Spleen (tissue), 11 donors: ENCODE measurements at regions not wholly inside any gene's neighbourhood (a gene's known extent, or its start where the extent isn't known, plus 50 kb on each side); places are given as distances from the start of the nearest gene placed in this dataset.

Experiments used
- DNase-seq: peaks from one replicate; pipeline ENCODE4 v3.0.0-alpha.2; 2020
- H3K27ac ChIP-seq, 8 donors: fragments of 200-600 bp; sonication (generic) in 7 of 8; 1 replicate in 4 of 8; 2 replicates in 4 of 8; pipeline versions ENCODE4 v1.5.0 to v1.8.0; 2016 to 2021; ENCODE audit warnings: inconsistent platforms in 4 of 8, mild to moderate bottlenecking in 4 of 8, moderate library complexity in 1 of 8
- H3K27me3 ChIP-seq, 7 donors: fragments of 200-600 bp; sonication (generic) in 6 of 7; replicated peaks in 1 of 7; 1 replicate in 4 of 7; 2 replicates in 3 of 7; pipeline versions ENCODE4 v1.5.0 to v1.8.0; 2016 to 2021; ENCODE audit warnings: inconsistent platforms in 3 of 7, mild to moderate bottlenecking in 1 of 7
- H3K36me3 ChIP-seq, 6 donors: fragments of 200-600 bp; sonication (generic) in 5 of 6; 1 replicate in 4 of 6; 2 replicates in 2 of 6; pipeline versions ENCODE4 v1.5.0 to v1.8.0; 2016 to 2021; ENCODE audit warnings: inconsistent platforms in 2 of 6
- H3K4me1 ChIP-seq, 6 donors: fragments of 200-600 bp; sonication (generic) in 5 of 6; 1 replicate in 3 of 6; 2 replicates in 3 of 6; pipeline versions ENCODE4 v1.5.0 to v1.8.0; 2016 to 2021; ENCODE audit warnings: inconsistent platforms in 3 of 6
- H3K4me3 ChIP-seq, 8 donors: fragments of 200-600 bp; sonication (generic) in 7 of 8; 1 replicate in 4 of 8; 2 replicates in 4 of 8; pipeline versions ENCODE4 v1.5.0 to v1.8.0; 2016 to 2021; ENCODE audit warnings: inconsistent platforms in 4 of 8, mild to moderate bottlenecking in 4 of 8, moderate library complexity in 2 of 8
- H3K9me3 ChIP-seq, 8 donors: fragments of 200-600 bp; sonication (generic) in 7 of 8; 1 replicate in 4 of 8; 2 replicates in 4 of 8; pipeline versions ENCODE4 v1.5.0 to v1.8.0; 2016 to 2021; ENCODE audit warnings: inconsistent platforms in 4 of 8
- POLR2A ChIP-seq, 3 donors: fragments of 450-650 bp; IDR thresholded peaks; one replicate each; pipeline ENCODE4 v1.5.1; 2017; ENCODE audit warnings: antibody characterized with exemption in 3 of 3, mild to moderate bottlenecking in 1 of 3
- POLR2AphosphoS5 ChIP-seq, 3 donors: sonication (generic); formaldehyde crosslinking; IDR thresholded peaks; one replicate each; pipeline ENCODE4 v1.5.1; 2017; ENCODE audit warnings: antibody characterized with exemption in 3 of 3
- WGBS, 5 donors: extraction: QIAGEN DNeasy Blood & Tissue Kit in 3 of 5; methylation state at CpG; one replicate each; pipeline versions ENCODE4 v1.1.5 to v1.1.7; 2013 to 2018; 5-methylcytosine and 5-hydroxymethylcytosine counted together
- intact Hi-C: fragments of 100-400 bp; cut with DNase I; formaldehyde crosslinking; loops from one replicate; pipeline ENCODE4 v1.15.0; 2023; ENCODE audit warnings: low total_unique reads
- TF ChIP-seq, protein P1 (sequence below), 11 experiments: fragments of 200-600 bp in 7 of 11; fragments of 450-650 bp in 4 of 11; sonication (generic) in 4 of 11; IDR thresholded peaks in 8 of 11; conservative IDR thresholded peaks in 3 of 11; 1 replicate in 7 of 11; 2 replicates in 4 of 11; pipeline versions ENCODE4 v1.4.0 to v1.8.0; 2016 to 2021; ENCODE audit warnings: antibody characterized with exemption in 11 of 11, inconsistent platforms in 4 of 11, mild to moderate bottlenecking in 1 of 11
- donor health status: healthy with polysubstance abuse.
- donor health status: DM: no; HTN: no; CAD: no; lungs with moderate emphysema.
- donor health status: DM: no; HTN: no; CAD: no.
- donor health status: Bipolar disorder and iron deficiency.
- donor health status: healthy.
- donor health status: DM: no; HTN: no; CAD: no.
- donor health status: DM: yes; HTN: yes; CAD: no.

DNA sequence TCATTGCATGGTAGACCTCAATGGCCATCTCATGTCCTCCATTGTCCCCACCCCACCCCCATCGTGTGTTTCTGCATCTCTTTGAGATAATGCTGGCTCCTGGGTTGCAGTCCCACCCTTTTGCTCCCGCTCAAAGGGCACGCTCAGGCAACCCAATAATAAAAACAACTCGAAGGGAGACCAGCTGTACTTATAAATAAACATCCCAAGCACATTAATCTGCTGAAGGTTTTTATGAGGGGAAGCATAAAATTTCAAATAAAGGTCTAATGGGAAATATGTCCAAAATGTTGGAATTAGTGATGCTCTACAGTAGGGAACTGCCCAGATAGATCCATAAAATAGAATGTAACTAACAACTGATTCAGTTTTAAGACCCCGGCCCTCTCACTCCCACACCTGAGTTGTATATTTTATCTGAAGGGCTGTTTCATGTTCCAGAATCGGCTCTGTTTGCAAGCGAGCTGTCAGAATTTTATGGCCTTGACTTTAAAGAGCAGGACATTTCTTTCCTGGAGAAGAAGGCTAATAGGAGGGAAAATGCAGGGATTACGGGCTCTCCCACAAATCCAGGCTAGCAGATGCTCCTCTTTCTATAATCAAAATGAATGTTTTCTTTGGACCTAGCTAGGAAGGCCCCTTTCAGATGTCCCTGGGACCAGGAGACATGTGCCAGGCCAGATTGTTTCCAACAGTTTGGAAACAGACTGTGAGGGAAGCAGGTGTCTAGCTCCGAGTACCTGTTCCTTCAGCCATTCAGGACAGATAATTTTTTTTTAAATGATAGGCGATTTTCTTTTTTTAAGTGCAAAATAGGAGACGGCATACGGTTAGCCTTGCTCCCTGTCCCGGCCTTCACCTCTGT lies 103.7 kb downstream of the APOB start:
- no peak for DNase-seq
- intact Hi-C loops = no loop called here

DNA sequence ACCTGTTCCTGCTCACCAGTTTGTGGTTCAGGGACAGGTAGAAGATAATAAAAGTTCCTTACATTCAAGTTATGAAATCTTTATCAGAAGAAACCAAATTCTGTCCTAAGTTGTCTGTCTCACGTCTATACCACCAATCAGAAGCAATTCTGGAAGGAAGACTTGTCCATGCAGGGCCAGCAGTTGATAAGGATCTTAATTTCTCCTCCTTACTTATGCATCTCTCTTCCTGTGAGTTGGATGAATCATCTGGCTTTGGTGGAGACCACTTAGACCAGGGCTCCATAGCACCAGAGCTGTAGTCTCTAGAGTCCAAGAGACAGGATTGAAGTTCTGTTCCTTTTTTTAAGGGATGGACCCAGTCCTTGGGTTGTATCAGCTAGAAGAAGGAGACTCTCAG lies 106.5 kb downstream of the APOB start:
- DNase-seq = no peak
- 52 to 71% (median 65%) methylated on average over 1 of the region's 1 CpG for WGBS, 5 donors
- TF ChIP-seq POLR2A (IDR thresholded peaks at IDR 0.05) (no peak), POLR2AphosphoS5 (IDR thresholded peaks at IDR 0.05) (no peak)
- TF ChIP-seq, protein P1, sequence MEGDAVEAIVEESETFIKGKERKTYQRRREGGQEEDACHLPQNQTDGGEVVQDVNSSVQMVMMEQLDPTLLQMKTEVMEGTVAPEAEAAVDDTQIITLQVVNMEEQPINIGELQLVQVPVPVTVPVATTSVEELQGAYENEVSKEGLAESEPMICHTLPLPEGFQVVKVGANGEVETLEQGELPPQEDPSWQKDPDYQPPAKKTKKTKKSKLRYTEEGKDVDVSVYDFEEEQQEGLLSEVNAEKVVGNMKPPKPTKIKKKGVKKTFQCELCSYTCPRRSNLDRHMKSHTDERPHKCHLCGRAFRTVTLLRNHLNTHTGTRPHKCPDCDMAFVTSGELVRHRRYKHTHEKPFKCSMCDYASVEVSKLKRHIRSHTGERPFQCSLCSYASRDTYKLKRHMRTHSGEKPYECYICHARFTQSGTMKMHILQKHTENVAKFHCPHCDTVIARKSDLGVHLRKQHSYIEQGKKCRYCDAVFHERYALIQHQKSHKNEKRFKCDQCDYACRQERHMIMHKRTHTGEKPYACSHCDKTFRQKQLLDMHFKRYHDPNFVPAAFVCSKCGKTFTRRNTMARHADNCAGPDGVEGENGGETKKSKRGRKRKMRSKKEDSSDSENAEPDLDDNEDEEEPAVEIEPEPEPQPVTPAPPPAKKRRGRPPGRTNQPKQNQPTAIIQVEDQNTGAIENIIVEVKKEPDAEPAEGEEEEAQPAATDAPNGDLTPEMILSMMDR (IDR thresholded peaks at IDR 0.05 in 8 of 11, conservative IDR thresholded peaks at IDR 0.05 in 3 of 11) = no peak
- H3K4me3 ChIP-seq = no peak overlapping the region
- H3K27ac ChIP-seq = no peak overlapping the region
- H3K36me3 ChIP-seq = no peaks in the 10 kb centered on the region
- peaks cover 0 to 7% (median under 1%) of the 10 kb centered on the region in 6 donors for H3K4me1 ChIP-seq
- H3K27me3 ChIP-seq = peaks cover 0 to 24% (median 0%) of the 10 kb centered on the region in 7 donors
- intact Hi-C loops = no loop called here
- H3K9me3 ChIP-seq = no peaks in the 10 kb centered on the region

More for the DNA sequence above, 103.7 kb downstream of the APOB start:
- Histone ChIP-seq H3K4me1 (no peaks in the 10 kb centered on the region), H3K36me3 (no peaks in the 10 kb centered on the region), H3K27ac (no peak overlapping the region), H3K27me3 (peaks cover 0 to 30% (median 0%) of the 10 kb centered on the region in 7 donors), H3K9me3 (no peaks in the 10 kb centered on the region), H3K4me3 (no peak overlapping the region)
- 76 to 82% (median 79%) methylated on average over 13 of the region's 13 CpGs for WGBS, 5 donors
- TF ChIP-seq, protein P1 (IDR thresholded peaks at IDR 0.05 in 8 of 11, conservative IDR thresholded peaks at IDR 0.05 in 3 of 11) = no peak
- no peak for TF ChIP-seq POLR2AphosphoS5 (IDR thresholded peaks at IDR 0.05)
- TF ChIP-seq POLR2A (IDR thresholded peaks at IDR 0.05) = no peak

DNA sequence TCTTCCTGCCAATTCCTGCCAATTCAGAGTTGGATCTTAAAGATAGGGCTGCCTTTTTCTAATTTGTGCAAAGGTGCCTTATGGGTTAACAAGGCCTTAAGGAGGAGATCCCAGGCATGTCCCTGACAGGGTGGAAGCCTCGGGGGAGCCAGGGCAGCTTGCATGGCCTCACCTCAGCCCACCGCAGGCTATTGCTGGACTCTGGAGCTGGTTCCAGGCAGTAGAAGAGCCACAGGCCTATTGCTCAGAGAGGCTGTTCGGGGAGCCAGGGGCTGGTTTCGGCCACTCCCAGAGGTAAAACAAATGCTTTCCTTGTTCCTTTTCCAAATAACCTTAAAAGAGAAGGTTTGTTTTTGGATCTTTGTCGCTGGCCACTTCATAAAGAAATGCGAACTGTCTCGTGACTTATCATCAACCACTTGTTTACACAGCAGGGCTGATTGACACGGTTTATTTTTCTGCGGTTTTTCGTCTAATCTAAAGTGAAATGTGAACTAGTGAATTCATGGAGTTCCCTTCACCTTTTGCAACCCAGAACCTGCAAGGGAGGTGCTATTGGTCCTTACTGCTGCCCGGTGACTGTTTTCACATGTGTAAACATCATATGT lies 108.6 kb downstream of the APOB start:
- Histone ChIP-seq H3K4me1 (peaks cover 0 to 23% (median 5%) of the 10 kb centered on the region in 6 donors), H3K36me3 (no peaks in the 10 kb centered on the region), H3K27ac (no peak overlapping the region), H3K27me3 (peaks cover 0 to 14% (median 0%) of the 10 kb centered on the region in 7 donors), H3K4me3 (no peak overlapping the region), H3K9me3 (no peaks in the 10 kb centered on the region)
- 88 to 92% (median 89%) methylated on average over 11 of the region's 11 CpGs for WGBS, 5 donors
- intact Hi-C loops = no loop called here
- no peak for DNase-seq
- TF ChIP-seq POLR2A (IDR thresholded peaks at IDR 0.05) = no peak
- no peak for TF ChIP-seq POLR2AphosphoS5 (IDR thresholded peaks at IDR 0.05)
- TF ChIP-seq, protein P1 (IDR thresholded peaks at IDR 0.05 in 8 of 11, conservative IDR thresholded peaks at IDR 0.05 in 3 of 11) = no peak

DNA sequence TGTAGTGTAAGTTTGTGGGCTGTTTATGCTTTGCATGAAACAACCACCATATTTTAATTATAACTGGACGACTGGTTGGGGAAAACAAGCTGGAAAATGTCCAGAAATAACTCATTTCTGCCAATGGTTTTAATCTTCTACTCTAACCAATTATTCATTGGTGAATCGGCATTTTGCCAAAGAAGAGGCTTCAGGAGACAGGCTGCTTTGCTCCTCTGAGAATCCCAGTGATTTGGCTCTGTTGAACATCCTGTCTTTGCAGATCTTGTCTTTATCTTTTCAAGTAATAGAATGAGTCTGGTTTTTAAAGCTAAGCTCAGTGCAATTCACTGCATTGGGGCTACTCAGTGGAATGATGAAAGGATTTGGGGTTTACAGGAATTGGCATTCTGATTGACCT lies 109.6 kb downstream of the APOB start:
- H3K27me3 ChIP-seq = peaks cover 0 to 9% (median 0%) of the 10 kb centered on the region in 7 donors
- H3K36me3 ChIP-seq = no peaks in the 10 kb centered on the region
- no peak overlapping the region for H3K4me3 ChIP-seq
- WGBS, 5 donors = 46 to 56% (median 49%) methylated on average over 2 of the region's 2 CpGs
- H3K4me1 ChIP-seq = peaks cover 0 to 23% (median 5%) of the 10 kb centered on the region in 6 donors
- H3K27ac ChIP-seq = no peak overlapping the region
- TF ChIP-seq, protein P1 (IDR thresholded peaks at IDR 0.05 in 8 of 11, conservative IDR thresholded peaks at IDR 0.05 in 3 of 11) = no peak
- TF ChIP-seq POLR2A (IDR thresholded peaks at IDR 0.05) (no peak), POLR2AphosphoS5 (IDR thresholded peaks at IDR 0.05) (no peak)
- DNase-seq = no peak
- H3K9me3 ChIP-seq = peaks cover 0 to 5% (median 0%) of the 10 kb centered on the region in 8 donors
- intact Hi-C loops = no loop called here
